ENCODE measurements at regions not wholly inside any gene's neighbourhood (a gene's known extent, or its start where the extent isn't known, plus 50 kb on each side); places are given as distances from the start of the nearest gene placed in this dataset.
A peak's percentile ranks its signal among the peaks of the same experiment; 100 is the strongest.

DNA sequence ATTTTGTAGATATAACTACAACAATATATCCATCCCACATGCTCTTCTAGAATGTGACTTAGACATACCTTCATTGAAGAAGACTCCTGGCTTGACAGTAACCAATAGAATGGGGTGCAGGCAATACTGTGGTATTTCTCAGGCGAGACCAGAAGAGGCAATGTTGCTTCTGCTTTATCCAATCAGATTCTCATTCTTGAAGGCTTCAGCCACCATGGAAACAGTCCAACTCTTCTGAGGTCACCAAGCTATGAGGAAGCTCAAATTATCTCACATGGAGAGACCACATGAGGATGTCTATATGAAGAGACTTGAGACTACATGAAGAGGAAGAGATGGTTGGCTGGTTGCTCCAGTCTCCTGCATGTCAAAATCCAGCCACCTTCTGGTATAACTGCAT is 469.9 kb downstream of the PCDH10 start:
- TF ChIP-seq, protein P1, sequence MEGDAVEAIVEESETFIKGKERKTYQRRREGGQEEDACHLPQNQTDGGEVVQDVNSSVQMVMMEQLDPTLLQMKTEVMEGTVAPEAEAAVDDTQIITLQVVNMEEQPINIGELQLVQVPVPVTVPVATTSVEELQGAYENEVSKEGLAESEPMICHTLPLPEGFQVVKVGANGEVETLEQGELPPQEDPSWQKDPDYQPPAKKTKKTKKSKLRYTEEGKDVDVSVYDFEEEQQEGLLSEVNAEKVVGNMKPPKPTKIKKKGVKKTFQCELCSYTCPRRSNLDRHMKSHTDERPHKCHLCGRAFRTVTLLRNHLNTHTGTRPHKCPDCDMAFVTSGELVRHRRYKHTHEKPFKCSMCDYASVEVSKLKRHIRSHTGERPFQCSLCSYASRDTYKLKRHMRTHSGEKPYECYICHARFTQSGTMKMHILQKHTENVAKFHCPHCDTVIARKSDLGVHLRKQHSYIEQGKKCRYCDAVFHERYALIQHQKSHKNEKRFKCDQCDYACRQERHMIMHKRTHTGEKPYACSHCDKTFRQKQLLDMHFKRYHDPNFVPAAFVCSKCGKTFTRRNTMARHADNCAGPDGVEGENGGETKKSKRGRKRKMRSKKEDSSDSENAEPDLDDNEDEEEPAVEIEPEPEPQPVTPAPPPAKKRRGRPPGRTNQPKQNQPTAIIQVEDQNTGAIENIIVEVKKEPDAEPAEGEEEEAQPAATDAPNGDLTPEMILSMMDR (IDR thresholded peaks at IDR 0.05; ENCODE audit: low read depth, low read length), result no peak

DNA sequence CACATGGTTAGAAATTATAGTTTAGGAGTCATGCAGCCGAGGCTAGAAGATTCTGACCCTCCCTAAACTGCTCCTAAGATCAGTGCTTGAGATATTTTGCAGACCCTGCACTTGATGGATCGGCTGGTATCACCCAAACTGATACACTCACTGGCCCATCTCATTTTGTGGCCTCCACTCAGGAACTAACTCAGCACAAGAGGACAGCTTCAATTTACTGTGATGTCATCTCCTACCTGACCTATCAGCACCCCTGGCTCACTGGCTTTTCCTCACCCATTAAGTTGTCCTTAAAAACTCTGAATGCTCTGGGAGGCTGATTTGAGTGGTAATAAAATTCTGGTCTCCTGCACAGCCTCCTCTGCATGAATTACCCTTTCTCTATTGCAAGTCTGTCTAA is 450.9 kb downstream of the PCDH10 start:
- TF ChIP-seq, protein P1 (IDR thresholded peaks at IDR 0.05; ENCODE audit: low read depth, low read length), result no peak
- H3K4me3 ChIP-seq (replicated peaks in 1 of 2; ENCODE audit: low read depth in 2 of 2, low read length in 2 of 2), result no peak overlapping the region
- DNase-seq (ENCODE audit: low read depth in 2 of 2), result no peak

More for the DNA sequence above, 469.9 kb downstream of the PCDH10 start:
- H3K4me3 ChIP-seq (replicated peaks in 1 of 2; ENCODE audit: low read depth in 2 of 2, low read length in 2 of 2), result no peak overlapping the region
- peak in 1 of 2 donors; percentile 4 for DNase-seq (ENCODE audit: low read depth in 2 of 2)

DNA sequence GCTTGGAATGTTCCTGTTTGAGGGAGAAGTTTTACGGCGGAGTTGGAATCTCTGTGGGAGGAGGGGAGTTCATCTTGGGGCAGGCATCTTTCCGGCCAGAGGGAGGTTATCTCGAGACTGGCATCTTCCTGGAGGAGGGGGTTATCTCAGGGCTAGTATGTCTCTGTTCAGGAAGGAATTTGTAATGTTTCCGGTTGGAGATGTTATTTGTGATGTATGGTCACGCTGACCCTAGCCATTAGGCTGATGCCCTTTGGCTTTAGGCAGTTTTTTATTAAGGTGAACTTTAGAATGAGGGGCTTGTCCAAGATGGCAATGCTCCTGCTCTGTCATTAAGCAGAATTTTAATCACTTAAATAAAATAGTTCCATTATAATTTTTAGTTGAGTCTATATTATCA is 449.7 kb downstream of the PCDH10 start:
- DNase-seq (ENCODE audit: low read depth in 2 of 2), result no peak

DNA sequence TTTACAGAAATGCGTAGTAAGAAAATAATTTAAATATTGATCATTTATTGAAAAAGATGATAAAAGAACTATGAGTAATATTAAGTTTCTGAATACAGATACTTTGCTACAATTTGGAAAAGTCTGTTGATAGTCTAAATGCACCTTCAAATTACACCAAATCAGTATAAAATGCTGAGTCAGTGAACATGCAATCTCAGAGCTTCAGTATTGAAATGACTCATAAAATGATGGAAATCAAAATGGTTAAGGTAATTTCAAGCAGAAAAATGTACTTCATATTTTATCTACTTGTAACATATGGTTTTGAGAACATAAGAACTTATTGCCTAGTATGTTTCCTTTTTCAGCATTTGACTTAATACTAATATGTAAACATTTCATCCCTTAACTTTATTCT is 448.2 kb downstream of the PCDH10 start:
- no peak for DNase-seq (ENCODE audit: low read depth in 2 of 2)
- H3K4me3 ChIP-seq (replicated peaks in 1 of 2; ENCODE audit: low read depth in 2 of 2, low read length in 2 of 2), result no peak overlapping the region
- TF ChIP-seq, protein P1 (IDR thresholded peaks at IDR 0.05; ENCODE audit: low read depth, low read length), result no peak

More for the DNA sequence above, 449.7 kb downstream of the PCDH10 start:
- H3K4me3 ChIP-seq (replicated peaks in 1 of 2; ENCODE audit: low read depth in 2 of 2, low read length in 2 of 2), result no peak overlapping the region
- TF ChIP-seq, protein P1 (IDR thresholded peaks at IDR 0.05; ENCODE audit: low read depth, low read length), result no peak

GRCh38 chr4:133596459-133596858 is 447.4 kb downstream of the PCDH10 start:
- DNase-seq (ENCODE audit: low read depth in 2 of 2), result no peak
- TF ChIP-seq, protein P1 (IDR thresholded peaks at IDR 0.05; ENCODE audit: low read depth, low read length), result no peak
- no peak overlapping the region for H3K4me3 ChIP-seq (replicated peaks in 1 of 2; ENCODE audit: low read depth in 2 of 2, low read length in 2 of 2)

DNA sequence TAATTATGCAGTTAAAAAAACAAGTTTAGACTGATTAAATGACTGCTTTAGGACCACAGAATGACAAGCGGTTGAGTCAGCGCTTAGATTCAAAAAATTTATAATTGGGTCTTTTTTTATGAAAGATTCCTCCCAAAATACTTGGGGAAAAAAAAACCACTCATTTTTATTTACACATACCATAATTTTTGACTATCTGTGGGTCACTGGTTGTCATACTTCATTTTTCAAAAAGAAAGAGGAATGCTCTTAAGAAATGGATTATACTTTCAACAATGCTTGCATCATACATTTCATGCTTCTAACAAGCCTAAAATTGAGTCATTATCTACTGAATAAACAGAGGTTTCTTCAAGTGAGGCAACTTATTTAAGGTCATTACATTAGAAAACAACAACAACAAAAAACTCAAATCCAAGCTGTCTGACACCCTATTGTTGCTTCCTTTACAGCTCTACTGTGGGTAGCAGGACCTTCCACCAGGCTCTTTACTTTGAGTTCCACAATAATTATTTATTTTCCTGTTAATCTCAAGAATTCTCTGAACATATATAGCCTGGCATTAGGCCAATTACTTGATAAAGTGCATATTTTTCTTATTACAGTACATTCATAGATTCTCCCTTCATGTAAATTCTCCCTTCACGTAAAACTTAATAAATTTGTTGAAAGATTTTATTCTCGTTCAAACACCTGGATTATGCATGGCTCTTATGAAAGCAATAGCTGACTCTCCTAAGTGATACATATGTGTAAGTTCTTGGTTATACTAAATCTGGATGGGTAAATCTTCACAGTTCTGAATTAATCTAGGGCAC is 445.5 kb downstream of the PCDH10 start:
- H3K4me3 ChIP-seq (replicated peaks in 1 of 2; ENCODE audit: low read depth in 2 of 2, low read length in 2 of 2), result no peak overlapping the region
- TF ChIP-seq, protein P1 (IDR thresholded peaks at IDR 0.05; ENCODE audit: low read depth, low read length), result no peak
- DNase-seq (ENCODE audit: low read depth in 2 of 2), result peak; percentile 25 to 61
